Fibroblast of lung (primary cell): ENCODE measurements at regions not wholly inside any gene's neighbourhood (a gene's known extent, or its start where the extent isn't known, plus 50 kb on each side); places are given as distances from the start of the nearest gene placed in this dataset.

Experiments used
- CTCF ChIP-seq, 2 donors: IDR thresholded peaks in 1 of 2; conservative IDR thresholded peaks in 1 of 2; 1 replicate in 1 of 2; 2 replicates in 1 of 2; pipeline ENCODE4 v1.5.1; 2011 to 2012; ENCODE audit warnings: low read length in 2 of 2, control low read depth in 1 of 2, inconsistent platforms in 1 of 2, low read depth in 1 of 2, mild to moderate bottlenecking in 1 of 2
- EZH2 ChIP-seq: IDR thresholded peaks from 2 replicates; pipeline ENCODE4 v1.5.1; 2012; ENCODE audit warnings: low read length, control low read depth, mild to moderate bottlenecking; ENCODE audit errors: missing control alignments

DNA sequence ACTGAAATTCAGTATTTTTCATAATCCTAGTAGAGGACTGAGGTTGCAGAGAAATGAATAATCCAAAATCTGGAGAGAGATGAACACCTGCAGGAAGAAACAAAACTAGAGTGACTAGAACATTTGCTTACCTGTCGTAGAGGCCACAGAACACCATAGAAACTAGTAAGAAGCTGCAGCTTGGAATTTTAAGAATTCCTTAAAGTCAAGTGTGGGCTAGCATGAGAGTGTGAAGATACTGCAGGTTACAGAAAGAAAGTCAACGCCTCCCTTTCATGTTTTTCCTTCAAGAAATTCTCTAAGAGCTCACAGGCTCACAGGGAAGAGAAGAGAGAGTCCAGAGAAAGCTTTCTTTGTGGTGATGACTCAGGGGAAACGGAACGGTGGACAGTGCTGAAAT lies 633.7 kb downstream of the LRRIQ3 start:
- TF ChIP-seq CTCF (conservative IDR thresholded peaks at IDR 0.05 in 1 of 2, IDR thresholded peaks at IDR 0.05 in 1 of 2; ENCODE audit: low read depth in 1 of 2, low read length in 2 of 2) = no peak
- no peak for TF ChIP-seq EZH2
